Fibroblast of villous mesenchyme (primary cell): ENCODE measurements at regions not wholly inside any gene's neighbourhood (a gene's known extent, or its start where the extent isn't known, plus 50 kb on each side); places are given as distances from the start of the nearest gene placed in this dataset.

Experiments used
- DNase-seq: peaks from one replicate; pipeline ENCODE4 v3.0.0-alpha.2; 2010; ENCODE audit warnings: low read depth
- H3K4me3 ChIP-seq: 2 replicates; pipeline ENCODE4 v1.5.1; 2011; ENCODE audit warnings: low read depth, mild to moderate bottlenecking, low read length
- CTCF ChIP-seq: IDR thresholded peaks from 2 replicates; pipeline ENCODE4 v1.5.1; 2012; ENCODE audit warnings: low read depth, mild to moderate bottlenecking, low read length; ENCODE audit not compliant: insufficient read depth

GRCh38 chr2:136439064-136439676 is 321.2 kb upstream of the CXCR4 start:
- no peak for TF ChIP-seq CTCF
- no peak for DNase-seq
- H3K4me3 ChIP-seq = no peak overlapping the region

GRCh38 chr2:136437461-136437860 is 319.5 kb upstream of the CXCR4 start:
- DNase-seq = no peak
- no peak overlapping the region for H3K4me3 ChIP-seq
- no peak for TF ChIP-seq CTCF

- TF ChIP-seq CTCF = no peak
- DNase-seq = no peak
- no peak overlapping the region for H3K4me3 ChIP-seq
Observed at GRCh38 chr2:136436936-136437335, 319.0 kb upstream of the CXCR4 start.

GRCh38 chr2:136434251-136434715 is 316.3 kb upstream of the CXCR4 start:
- DNase-seq = no peak
- TF ChIP-seq CTCF = no peak
- H3K4me3 ChIP-seq = no peak overlapping the region

- no peak for DNase-seq
- no peak for TF ChIP-seq CTCF
- H3K4me3 ChIP-seq = no peak overlapping the region
Observed at GRCh38 chr2:136433261-136433660, 315.3 kb upstream of the CXCR4 start.

- no peak for TF ChIP-seq CTCF
- H3K4me3 ChIP-seq = no peak overlapping the region
Observed at GRCh38 chr2:136424112-136424511, 306.2 kb upstream of the CXCR4 start.

GRCh38 chr2:136423516-136423996 is 305.6 kb upstream of the CXCR4 start:
- DNase-seq = peak; percentile 56
- TF ChIP-seq CTCF = peak; percentile 90
- H3K4me3 ChIP-seq = peak overlapping the region; percentile 55

More at GRCh38 chr2:136424112-136424511, 306.2 kb upstream of the CXCR4 start:
- DNase-seq = no peak
